ENCODE measurements at regions not wholly inside any gene's neighbourhood (a gene's known extent, or its start where the extent isn't known, plus 50 kb on each side); places are given as distances from the start of the nearest gene placed in this dataset.

DNA sequence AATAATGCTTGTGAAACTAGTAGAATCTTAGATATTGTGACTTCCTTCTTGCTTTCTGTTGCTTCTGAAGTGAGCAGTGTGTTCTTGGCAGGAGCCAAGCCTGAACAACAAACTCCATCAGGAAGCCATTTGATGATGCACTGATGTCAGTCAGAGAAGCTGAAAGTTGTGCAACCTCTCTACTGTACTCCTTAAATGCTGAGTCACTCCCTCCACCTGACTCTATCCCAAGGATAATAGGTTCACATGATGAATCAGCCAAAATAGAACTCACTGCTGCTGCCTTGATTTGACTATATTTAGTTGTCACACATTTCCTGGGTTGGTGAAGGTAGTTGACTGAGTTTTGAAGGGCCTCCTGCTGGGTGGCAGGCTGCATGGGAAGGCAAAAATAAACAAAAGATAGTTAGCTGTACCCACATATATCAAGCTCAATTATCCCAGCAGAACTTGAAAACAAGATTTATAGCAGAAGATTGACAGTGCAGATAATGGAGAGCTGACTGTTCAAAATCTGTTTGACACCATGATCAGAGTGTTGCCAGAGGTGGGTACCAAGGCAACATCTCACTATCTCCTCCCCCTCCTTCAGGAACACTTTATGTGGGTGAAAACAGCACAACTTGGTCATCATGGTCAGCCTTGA is 328.4 kb upstream of the DPH6 start:
- H3K4me2 ChIP-seq (ENCODE audit: low read length): peak overlapping the region; percentile 31

More for the DNA sequence above, 328.4 kb upstream of the DPH6 start:
- CTCF ChIA-PET: no interaction called here
- ATAC-seq (peak; percentile 69), DNase-seq (ENCODE audit: low read depth, low spot score) (peak; percentile 6)
- peaks cover 5 to 9% of the 10 kb centered on the region in 2 experiments for H3K4me1 ChIP-seq (ENCODE audit: control insufficient read depth in 1 of 2, insufficient read depth in 2 of 2, low read length in 2 of 2)
- H3K36me3 ChIP-seq (ENCODE audit: control insufficient read depth in 1 of 2, insufficient read depth in 2 of 2, low read length in 2 of 2): no peaks in the 10 kb centered on the region
- no TSS peak for BruUV-seq (replicated peaks)
- peak overlapping the region; percentile 70 for H2AFZ ChIP-seq (ENCODE audit: low read depth, low read length, poor library complexity, severe bottlenecking)
- intact Hi-C loops (cut with micrococcal nuclease): no loop called here
- H3K9ac ChIP-seq (ENCODE audit: low read length): no peak overlapping the region
- H3K9me2 ChIP-seq (ENCODE audit: insufficient read depth): no peaks in the 10 kb centered on the region
- TF ChIP-seq SRF (IDR thresholded peaks at IDR 0.05; ENCODE audit: low read depth) (no peak), POLR2A (IDR thresholded peaks at IDR 0.05; ENCODE audit: borderline replicate concordance, extremely low read depth, insufficient read depth, insufficient read length) (no peak), CBX3 (IDR thresholded peaks at IDR 0.05; ENCODE audit: low read depth) (0 out of 2 replicates have a peak, but pooled peaks have one; percentile 11), RAD21 (IDR thresholded peaks at IDR 0.05; ENCODE audit: low read depth) (no peak), SIN3A (IDR thresholded peaks at IDR 0.05; ENCODE audit: low read depth) (no peak), ZFX (IDR thresholded peaks at IDR 0.05) (no peak), TCF7L2 (IDR thresholded peaks at IDR 0.05; ENCODE audit: borderline replicate concordance, extremely low read depth, insufficient read depth, insufficient read length) (no peak), EZH2 (IDR thresholded peaks at IDR 0.05) (no peak), REST (IDR thresholded peaks at IDR 0.05; ENCODE audit: low read depth) (no peak), FOSL1 (IDR thresholded peaks at IDR 0.05; ENCODE audit: low read depth) (0 out of 2 replicates have a peak, but pooled peaks have one; percentile 8), ELF1 (IDR thresholded peaks at IDR 0.05; ENCODE audit: borderline replicate concordance, low read depth) (no peak), SP1 (IDR thresholded peaks at IDR 0.05; ENCODE audit: low read depth) (no peak), YY1 (IDR thresholded peaks at IDR 0.05; ENCODE audit: extremely low read depth, insufficient replicate concordance, low read depth, low read length) (no peak), ZNF274 (IDR thresholded peaks at IDR 0.05; ENCODE audit: low read depth, low read length) (no peak), CEBPB (IDR thresholded peaks at IDR 0.05; ENCODE audit: low read depth) (peak; percentile 80), EGR1 (IDR thresholded peaks at IDR 0.05; ENCODE audit: low read depth) (no peak)
- TF ChIP-seq, protein P1, sequence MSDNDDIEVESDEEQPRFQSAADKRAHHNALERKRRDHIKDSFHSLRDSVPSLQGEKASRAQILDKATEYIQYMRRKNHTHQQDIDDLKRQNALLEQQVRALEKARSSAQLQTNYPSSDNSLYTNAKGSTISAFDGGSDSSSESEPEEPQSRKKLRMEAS (IDR thresholded peaks at IDR 0.05): no peak
- TF ChIP-seq, protein P2, sequence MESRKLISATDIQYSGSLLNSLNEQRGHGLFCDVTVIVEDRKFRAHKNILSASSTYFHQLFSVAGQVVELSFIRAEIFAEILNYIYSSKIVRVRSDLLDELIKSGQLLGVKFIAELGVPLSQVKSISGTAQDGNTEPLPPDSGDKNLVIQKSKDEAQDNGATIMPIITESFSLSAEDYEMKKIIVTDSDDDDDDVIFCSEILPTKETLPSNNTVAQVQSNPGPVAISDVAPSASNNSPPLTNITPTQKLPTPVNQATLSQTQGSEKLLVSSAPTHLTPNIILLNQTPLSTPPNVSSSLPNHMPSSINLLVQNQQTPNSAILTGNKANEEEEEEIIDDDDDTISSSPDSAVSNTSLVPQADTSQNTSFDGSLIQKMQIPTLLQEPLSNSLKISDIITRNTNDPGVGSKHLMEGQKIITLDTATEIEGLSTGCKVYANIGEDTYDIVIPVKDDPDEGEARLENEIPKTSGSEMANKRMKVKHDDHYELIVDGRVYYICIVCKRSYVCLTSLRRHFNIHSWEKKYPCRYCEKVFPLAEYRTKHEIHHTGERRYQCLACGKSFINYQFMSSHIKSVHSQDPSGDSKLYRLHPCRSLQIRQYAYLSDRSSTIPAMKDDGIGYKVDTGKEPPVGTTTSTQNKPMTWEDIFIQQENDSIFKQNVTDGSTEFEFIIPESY (IDR thresholded peaks at IDR 0.05; ENCODE audit: extremely low read depth, insufficient replicate concordance, low read length): no peak
- TF ChIP-seq, protein P3, sequence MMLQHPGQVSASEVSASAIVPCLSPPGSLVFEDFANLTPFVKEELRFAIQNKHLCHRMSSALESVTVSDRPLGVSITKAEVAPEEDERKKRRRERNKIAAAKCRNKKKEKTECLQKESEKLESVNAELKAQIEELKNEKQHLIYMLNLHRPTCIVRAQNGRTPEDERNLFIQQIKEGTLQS (IDR thresholded peaks at IDR 0.05): no peak
- H3K4me3 ChIP-seq (replicated peaks in 1 of 2; ENCODE audit: low read depth in 1 of 2, low read length in 2 of 2): no peak overlapping the region
- POLR2A ChIA-PET: no interaction called here
- H3K79me2 ChIP-seq (ENCODE audit: insufficient read depth, low read length): no peaks in the 10 kb centered on the region
- no peaks in the 10 kb centered on the region for H3K27me3 ChIP-seq (ENCODE audit: insufficient read depth, low read length)
- RAD21 ChIA-PET (ENCODE audit: low non-redundant PET in 1 of 2, low total read pairs in 2 of 2, uncharacterized antibody in 2 of 2, unreplicated experiment in 2 of 2): no interaction called here
- no peaks in the 10 kb centered on the region for H4K20me1 ChIP-seq (ENCODE audit: insufficient read depth)
- no peaks in the 10 kb centered on the region for H3K9me3 ChIP-seq (ENCODE audit: control insufficient read depth in 1 of 2, insufficient read depth in 1 of 2, low read depth in 1 of 2, low read length in 2 of 2)
- no peak overlapping the region for H3K27ac ChIP-seq (ENCODE audit: low read depth, low read length)

All from HCT116 (cell line).